Progenitor cell of endocrine pancreas (in vitro differentiated cells): ENCODE measurements at regions not wholly inside any gene's neighbourhood (a gene's known extent, or its start where the extent isn't known, plus 50 kb on each side); places are given as distances from the start of the nearest gene placed in this dataset.

Source experiments
- DNase-seq: peaks from one replicate; pipeline ENCODE4 v3.0.0; 2021; ENCODE audit warnings: low spot score; ENCODE audit not compliant: unreplicated experiment
- H3K27ac Mint-ChIP-seq: 2 replicates; pipeline ENCODE4 v1.8.0; 2021; ENCODE audit warnings: mild to moderate bottlenecking, moderate library complexity, mixed read lengths
- H3K27me3 Mint-ChIP-seq: 2 replicates; pipeline ENCODE4 v1.8.0; 2021; ENCODE audit warnings: mixed read lengths
- H3K36me3 Mint-ChIP-seq: 2 replicates; pipeline ENCODE4 v1.8.0; 2022; ENCODE audit warnings: mixed read lengths; ENCODE audit not compliant: insufficient read depth
- H3K4me1 Mint-ChIP-seq: 2 replicates; pipeline ENCODE4 v1.8.0; 2021; ENCODE audit warnings: low read depth, mixed read lengths
- H3K4me3 Mint-ChIP-seq: 2 replicates; pipeline ENCODE4 v1.8.0; 2021; ENCODE audit warnings: low read depth, mild to moderate bottlenecking, moderate library complexity, mixed read lengths
- H3K9me3 Mint-ChIP-seq: 2 replicates; pipeline ENCODE4 v1.8.0; 2021; ENCODE audit warnings: low read depth, mixed read lengths
- TF ChIP-seq, protein P1 (sequence below): fragments of 200-600 bp; sonication (generic); IDR thresholded peaks from one replicate; pipeline ENCODE4 v1.5.0; 2021; ENCODE audit warnings: antibody characterized with exemption, mild to moderate bottlenecking; ENCODE audit not compliant: unreplicated experiment

DNA sequence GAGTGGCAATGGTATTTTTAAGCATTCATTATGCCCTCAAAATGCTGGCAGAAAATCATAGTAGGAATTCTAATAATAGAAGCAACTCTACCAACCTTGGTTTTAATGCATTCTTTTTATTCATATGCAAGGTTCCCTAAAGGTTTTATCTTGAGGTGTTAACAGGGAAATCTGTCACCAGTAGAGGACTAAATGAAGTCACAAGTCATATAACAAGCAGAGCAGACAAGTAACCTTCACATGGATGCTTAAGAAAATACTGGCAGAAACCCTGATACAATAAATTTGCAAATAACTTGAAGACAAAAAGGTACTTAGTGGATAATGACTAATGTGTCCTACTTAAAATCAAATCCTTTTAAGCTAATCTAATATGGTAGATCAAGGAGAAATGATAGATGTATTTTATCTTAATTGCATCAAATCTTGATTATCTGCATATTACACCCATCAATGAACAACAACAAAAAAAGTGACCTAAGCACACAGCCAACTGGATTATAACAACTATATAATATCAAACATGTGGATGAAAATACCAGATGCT, 73.3 kb downstream of the RFC3 start:
- Mint-ChIP-seq H3K27me3 (no peaks in the 10 kb centered on the region), H3K9me3 (peaks cover 20% of the 10 kb centered on the region), H3K36me3 (peaks cover 7% of the 10 kb centered on the region), H3K4me1 (no peaks in the 10 kb centered on the region), H3K4me3 (no peak overlapping the region), H3K27ac (no peak overlapping the region)
- TF ChIP-seq, protein P1, sequence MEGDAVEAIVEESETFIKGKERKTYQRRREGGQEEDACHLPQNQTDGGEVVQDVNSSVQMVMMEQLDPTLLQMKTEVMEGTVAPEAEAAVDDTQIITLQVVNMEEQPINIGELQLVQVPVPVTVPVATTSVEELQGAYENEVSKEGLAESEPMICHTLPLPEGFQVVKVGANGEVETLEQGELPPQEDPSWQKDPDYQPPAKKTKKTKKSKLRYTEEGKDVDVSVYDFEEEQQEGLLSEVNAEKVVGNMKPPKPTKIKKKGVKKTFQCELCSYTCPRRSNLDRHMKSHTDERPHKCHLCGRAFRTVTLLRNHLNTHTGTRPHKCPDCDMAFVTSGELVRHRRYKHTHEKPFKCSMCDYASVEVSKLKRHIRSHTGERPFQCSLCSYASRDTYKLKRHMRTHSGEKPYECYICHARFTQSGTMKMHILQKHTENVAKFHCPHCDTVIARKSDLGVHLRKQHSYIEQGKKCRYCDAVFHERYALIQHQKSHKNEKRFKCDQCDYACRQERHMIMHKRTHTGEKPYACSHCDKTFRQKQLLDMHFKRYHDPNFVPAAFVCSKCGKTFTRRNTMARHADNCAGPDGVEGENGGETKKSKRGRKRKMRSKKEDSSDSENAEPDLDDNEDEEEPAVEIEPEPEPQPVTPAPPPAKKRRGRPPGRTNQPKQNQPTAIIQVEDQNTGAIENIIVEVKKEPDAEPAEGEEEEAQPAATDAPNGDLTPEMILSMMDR, result no peak
- no peak for DNase-seq

GRCh38 chr13:33893559-33893958, 75.6 kb downstream of the RFC3 start:
- TF ChIP-seq, protein P1, result no peak
- H3K4me3 Mint-ChIP-seq, result no peak overlapping the region
- H3K27ac Mint-ChIP-seq, result no peak overlapping the region
- H3K27me3 Mint-ChIP-seq, result no peaks in the 10 kb centered on the region
- no peak for DNase-seq
- H3K4me1 Mint-ChIP-seq, result no peaks in the 10 kb centered on the region
- H3K36me3 Mint-ChIP-seq, result peaks cover 8% of the 10 kb centered on the region
- peaks cover 36% of the 10 kb centered on the region for H3K9me3 Mint-ChIP-seq

DNA sequence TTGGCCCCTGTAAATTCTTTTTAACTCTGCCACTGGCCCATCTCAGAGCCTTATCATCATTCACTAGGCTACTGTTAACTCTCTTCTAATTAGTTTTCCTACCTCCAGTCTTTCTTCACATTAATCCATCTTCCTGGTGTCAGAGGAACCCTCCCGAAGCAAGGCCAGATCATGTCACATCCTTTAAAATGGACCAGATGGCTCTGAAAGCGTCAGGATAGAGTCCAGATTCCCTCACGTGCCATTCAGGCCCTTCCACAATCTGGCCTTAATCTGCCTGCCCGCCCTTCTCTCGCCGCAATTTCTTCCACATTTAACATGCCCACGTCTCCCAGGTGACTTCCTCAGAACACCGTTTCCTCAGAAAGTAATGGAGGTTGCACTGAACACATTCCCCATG, 86.5 kb downstream of the RFC3 start:
- H3K4me3 Mint-ChIP-seq, result no peak overlapping the region
- H3K4me1 Mint-ChIP-seq, result no peaks in the 10 kb centered on the region
- peaks cover 12% of the 10 kb centered on the region for H3K9me3 Mint-ChIP-seq
- no peaks in the 10 kb centered on the region for H3K27me3 Mint-ChIP-seq
- DNase-seq, result no peak
- H3K27ac Mint-ChIP-seq, result no peak overlapping the region
- TF ChIP-seq, protein P1, result no peak
- H3K36me3 Mint-ChIP-seq, result no peaks in the 10 kb centered on the region

GRCh38 chr13:33908116-33908515, 90.2 kb downstream of the RFC3 start:
- Mint-ChIP-seq H3K27ac (no peak overlapping the region), H3K27me3 (no peaks in the 10 kb centered on the region)
- TF ChIP-seq, protein P1, result no peak

GRCh38 chr13:33910255-33910654, 92.3 kb downstream of the RFC3 start:
- no peaks in the 10 kb centered on the region for H3K36me3 Mint-ChIP-seq
- DNase-seq, result no peak
- TF ChIP-seq, protein P1, result no peak
- no peaks in the 10 kb centered on the region for H3K4me1 Mint-ChIP-seq
- H3K9me3 Mint-ChIP-seq, result no peaks in the 10 kb centered on the region
- H3K27ac Mint-ChIP-seq, result no peak overlapping the region
- H3K27me3 Mint-ChIP-seq, result no peaks in the 10 kb centered on the region
- no peak overlapping the region for H3K4me3 Mint-ChIP-seq

More at GRCh38 chr13:33908116-33908515, 90.2 kb downstream of the RFC3 start:
- H3K36me3 Mint-ChIP-seq, result no peaks in the 10 kb centered on the region
- H3K4me1 Mint-ChIP-seq, result no peaks in the 10 kb centered on the region
- no peak overlapping the region for H3K4me3 Mint-ChIP-seq
- DNase-seq, result no peak
- no peaks in the 10 kb centered on the region for H3K9me3 Mint-ChIP-seq
